ENCODE measurements at regions not wholly inside any gene's neighbourhood (a gene's known extent, or its start where the extent isn't known, plus 50 kb on each side); places are given as distances from the start of the nearest gene placed in this dataset.

GRCh38 chr9:13589034-13589737 is 309.7 kb upstream of the MPDZ start:
- in situ Hi-C loops (cut with HindIII; ENCODE audit: low sequenced_read_pairs) = no loop called here
- TF ChIP-seq, protein P1, sequence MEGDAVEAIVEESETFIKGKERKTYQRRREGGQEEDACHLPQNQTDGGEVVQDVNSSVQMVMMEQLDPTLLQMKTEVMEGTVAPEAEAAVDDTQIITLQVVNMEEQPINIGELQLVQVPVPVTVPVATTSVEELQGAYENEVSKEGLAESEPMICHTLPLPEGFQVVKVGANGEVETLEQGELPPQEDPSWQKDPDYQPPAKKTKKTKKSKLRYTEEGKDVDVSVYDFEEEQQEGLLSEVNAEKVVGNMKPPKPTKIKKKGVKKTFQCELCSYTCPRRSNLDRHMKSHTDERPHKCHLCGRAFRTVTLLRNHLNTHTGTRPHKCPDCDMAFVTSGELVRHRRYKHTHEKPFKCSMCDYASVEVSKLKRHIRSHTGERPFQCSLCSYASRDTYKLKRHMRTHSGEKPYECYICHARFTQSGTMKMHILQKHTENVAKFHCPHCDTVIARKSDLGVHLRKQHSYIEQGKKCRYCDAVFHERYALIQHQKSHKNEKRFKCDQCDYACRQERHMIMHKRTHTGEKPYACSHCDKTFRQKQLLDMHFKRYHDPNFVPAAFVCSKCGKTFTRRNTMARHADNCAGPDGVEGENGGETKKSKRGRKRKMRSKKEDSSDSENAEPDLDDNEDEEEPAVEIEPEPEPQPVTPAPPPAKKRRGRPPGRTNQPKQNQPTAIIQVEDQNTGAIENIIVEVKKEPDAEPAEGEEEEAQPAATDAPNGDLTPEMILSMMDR (IDR thresholded peaks at IDR 0.05; ENCODE audit: low read depth, low read length, missing control alignments) = no peak
- DNase-seq (ENCODE audit: low read depth) = no peak
- H3K4me3 ChIP-seq (ENCODE audit: low read depth, low read length) = no peak overlapping the region

DNA sequence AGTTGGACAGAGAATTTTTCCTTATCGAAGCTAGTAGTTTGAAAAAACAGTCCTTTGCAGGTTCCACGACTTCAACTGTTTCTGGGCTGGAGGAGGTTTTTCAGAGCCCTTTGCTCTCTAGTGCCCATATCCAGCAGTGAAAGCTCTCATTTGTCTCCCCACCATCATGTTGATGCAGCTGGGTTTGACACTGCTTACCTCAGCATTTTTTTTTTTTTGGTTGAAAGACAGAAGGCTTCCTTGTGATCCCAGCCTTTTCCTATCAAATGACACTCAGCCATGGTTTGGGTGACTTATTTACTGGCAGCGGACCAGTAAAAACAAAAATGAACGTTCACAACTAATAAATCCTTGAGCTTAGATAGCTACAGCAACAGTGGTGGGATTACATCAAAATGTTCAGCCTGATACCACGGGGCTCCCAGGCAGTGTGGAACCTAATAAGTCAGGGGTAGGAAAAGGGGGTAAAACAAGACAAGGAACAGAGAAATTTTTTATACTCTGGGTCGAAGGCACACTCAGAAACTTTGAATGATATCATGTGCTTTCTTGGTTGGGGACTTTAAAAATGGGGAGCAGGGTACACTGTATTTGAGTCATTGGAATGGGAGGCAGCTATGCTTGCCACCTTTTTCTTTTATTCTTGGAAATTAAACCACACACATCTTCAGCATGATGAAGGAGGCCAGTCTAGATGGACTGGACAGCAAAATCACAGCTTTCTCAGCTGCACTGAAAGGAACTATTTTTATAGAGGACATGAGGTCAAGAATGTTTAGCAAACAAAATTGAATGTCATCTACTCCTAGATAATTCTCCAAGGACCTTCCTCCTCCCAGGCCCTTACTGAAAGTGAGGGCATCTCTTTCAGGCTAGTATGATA is 308.9 kb upstream of the MPDZ start:
- DNase-seq (ENCODE audit: low read depth) = no peak
- no peak overlapping the region for H3K4me3 ChIP-seq (ENCODE audit: low read depth, low read length)
- in situ Hi-C loops (cut with HindIII; ENCODE audit: low sequenced_read_pairs) = no loop called here
- TF ChIP-seq, protein P1 (IDR thresholded peaks at IDR 0.05; ENCODE audit: low read depth, low read length, missing control alignments) = no peak

GRCh38 chr9:13587571-13587970 is 308.1 kb upstream of the MPDZ start:
- TF ChIP-seq, protein P1 (IDR thresholded peaks at IDR 0.05; ENCODE audit: low read depth, low read length, missing control alignments) = no peak
- no peak overlapping the region for H3K4me3 ChIP-seq (ENCODE audit: low read depth, low read length)
- in situ Hi-C loops (cut with HindIII; ENCODE audit: low sequenced_read_pairs) = no loop called here
- no peak for DNase-seq (ENCODE audit: low read depth)

GRCh38 chr9:13586587-13587374 is 307.3 kb upstream of the MPDZ start:
- TF ChIP-seq, protein P1 (IDR thresholded peaks at IDR 0.05; ENCODE audit: low read depth, low read length, missing control alignments) = no peak
- no peak for DNase-seq (ENCODE audit: low read depth)
- in situ Hi-C loops (cut with HindIII; ENCODE audit: low sequenced_read_pairs) = no loop called here
- no peak overlapping the region for H3K4me3 ChIP-seq (ENCODE audit: low read depth, low read length)

- in situ Hi-C loops (cut with HindIII; ENCODE audit: low sequenced_read_pairs) = no loop called here
These were observed 301.3 kb upstream of the MPDZ start for GRCh38 chr9:13580760-13581159.

More at GRCh38 chr9:13580760-13581159, 301.3 kb upstream of the MPDZ start:
- TF ChIP-seq, protein P1 (IDR thresholded peaks at IDR 0.05; ENCODE audit: low read depth, low read length, missing control alignments) = no peak
- no peak for DNase-seq (ENCODE audit: low read depth)
- H3K4me3 ChIP-seq (ENCODE audit: low read depth, low read length) = no peak overlapping the region
